ENCODE measurements at regions not wholly inside any gene's neighbourhood (a gene's known extent, or its start where the extent isn't known, plus 50 kb on each side); places are given as distances from the start of the nearest gene placed in this dataset.

- FAIRE-seq = no peak
- Histone ChIP-seq H3K27ac (ENCODE audit: insufficient read depth, low read depth, low read length) (no peak overlapping the region), H3K27me3 (ENCODE audit: control insufficient read depth in 2 of 2, insufficient read depth in 2 of 2, low read length in 2 of 2) (no peaks in the 10 kb centered on the region), H3K4me3 (replicated peaks in 1 of 3; ENCODE audit: insufficient read depth in 1 of 3, low read depth in 1 of 3, low read length in 3 of 3) (no peak overlapping the region), H3K79me2 (ENCODE audit: control insufficient read depth, insufficient read depth, low read length) (no peaks in the 10 kb centered on the region), H3K9ac (replicated peaks; ENCODE audit: extremely low read depth, insufficient read depth, low read length) (no peak overlapping the region), H4K20me1 (replicated peaks; ENCODE audit: control insufficient read depth, extremely low read depth, insufficient read depth, low read length) (no peaks in the 10 kb centered on the region), H3K4me2 (ENCODE audit: insufficient read depth, low read length) (no peak overlapping the region), H3K9me1 (replicated peaks; ENCODE audit: control insufficient read depth, extremely low read depth, insufficient read depth, low read length) (no peaks in the 10 kb centered on the region), H3K36me3 (ENCODE audit: control insufficient read depth in 2 of 2, extremely low read depth in 1 of 2, insufficient read depth in 2 of 2, low read length in 2 of 2) (no peaks in the 10 kb centered on the region), H2AFZ (ENCODE audit: low read depth, low read length) (no peak overlapping the region), H3K4me1 (ENCODE audit: control insufficient read depth, extremely low read depth, insufficient read depth, low read length) (no peaks in the 10 kb centered on the region), H3K9me3 (replicated peaks; ENCODE audit: control insufficient read depth, insufficient read depth, low read length) (no peaks in the 10 kb centered on the region)
- dilution Hi-C loops (cut with MboI; ENCODE audit: extremely low pct_ligation_motif_present, low sequenced_read_pairs) = no loop called here
- TF ChIP-seq POLR2AphosphoS5 (IDR thresholded peaks at IDR 0.05; ENCODE audit: insufficient read depth, low read depth, low read length) (no peak), POLR2A (IDR thresholded peaks at IDR 0.05; ENCODE audit: low read depth, low read length) (no peak), GATA2 (IDR thresholded peaks at IDR 0.05; ENCODE audit: insufficient read depth, insufficient read length, low read depth, low read length) (no peak), JUN (IDR thresholded peaks at IDR 0.05; ENCODE audit: borderline replicate concordance, insufficient read depth, insufficient read length, low read depth) (no peak), MAX (IDR thresholded peaks at IDR 0.05; ENCODE audit: insufficient read depth, insufficient read length) (no peak), EZH2 (IDR thresholded peaks at IDR 0.05; ENCODE audit: borderline replicate concordance, low read depth, low read length, severe bottlenecking) (no peak), CTCF (IDR thresholded peaks at IDR 0.05; ENCODE audit: extremely low read depth in 1 of 2, insufficient read depth in 1 of 2, low read depth in 1 of 2, low read length in 2 of 2) (no peak), MYC (IDR thresholded peaks at IDR 0.05; ENCODE audit: low read depth, low read length) (no peak), FOS (IDR thresholded peaks at IDR 0.05; ENCODE audit: borderline replicate concordance, insufficient read depth, low read length) (no peak)
- ChIA-PET CTCF (no interaction called here), POLR2A (no interaction called here)
- BruUV-seq (replicated peaks) = no TSS peak
- intact Hi-C loops (cut with micrococcal nuclease) = no loop called here
- no peak for DNase-seq (ENCODE audit: low read depth, low spot score)
Observed at GRCh38 chr6:94494500-94494899, 1075.1 kb upstream of the EPHA7 start.
